Loucy (cell line): ENCODE measurements at regions not wholly inside any gene's neighbourhood (a gene's known extent, or its start where the extent isn't known, plus 50 kb on each side); places are given as distances from the start of the nearest gene placed in this dataset.

Experiments used
- H2AFZ ChIP-seq: fragments of 200-600 bp; sonication (generic); 2 replicates; pipeline ENCODE4 v1.6.0; 2016; ENCODE audit warnings: antibody characterized with exemption, mild to moderate bottlenecking, low read length, moderate library complexity
- H3F3A ChIP-seq: fragments of 200-600 bp; 2 replicates; pipeline ENCODE4 v1.6.0; 2016; ENCODE audit warnings: antibody characterized with exemption, low read depth, mild to moderate bottlenecking
- H3K27me3 ChIP-seq: fragments of 200-600 bp; sonication (generic); 2 replicates; pipeline ENCODE4 v1.6.1; 2014; ENCODE audit warnings: low read length, mild to moderate bottlenecking; ENCODE audit not compliant: insufficient read depth, poor library complexity, severe bottlenecking
- H3K36me3 ChIP-seq: fragments of 200-600 bp; sonication (generic); 2 replicates; pipeline ENCODE4 v1.6.1; 2016; ENCODE audit warnings: low read length; ENCODE audit not compliant: insufficient read depth
- H3K4me1 ChIP-seq: fragments of 200-600 bp; sonication (generic); 2 replicates; pipeline ENCODE4 v1.5.1; 2014; ENCODE audit warnings: low read length, mild to moderate bottlenecking; ENCODE audit not compliant: insufficient read depth, poor library complexity, severe bottlenecking
- H3K4me2 ChIP-seq: fragments of 200-600 bp; sonication (generic); 2 replicates; pipeline ENCODE4 v1.6.0; 2014; ENCODE audit warnings: antibody characterized with exemption, low read length, low read depth, mild to moderate bottlenecking; ENCODE audit not compliant: poor library complexity, severe bottlenecking
- H3K4me3 ChIP-seq: fragments of 200-600 bp; sonication (generic); 2 replicates; pipeline ENCODE4 v1.5.1; 2014; ENCODE audit warnings: low read length, mild to moderate bottlenecking, mixed read lengths; ENCODE audit not compliant: poor library complexity, severe bottlenecking
- H3K79me2 ChIP-seq: fragments of 200-600 bp; sonication (generic); 2 replicates; pipeline ENCODE4 v1.6.1; 2014; ENCODE audit warnings: low read length; ENCODE audit not compliant: insufficient read depth
- H3K9ac ChIP-seq: fragments of 200-600 bp; sonication (generic); 2 replicates; pipeline ENCODE4 v1.6.0; 2014; ENCODE audit warnings: mild to moderate bottlenecking, low read depth, low read length, moderate library complexity; ENCODE audit not compliant: poor library complexity, severe bottlenecking
- H3K9me2 ChIP-seq: fragments of 200-600 bp; sonication (generic); replicated peaks from 2 replicates; pipeline ENCODE4 v1.6.1; 2016; ENCODE audit warnings: low read depth, low read length, mixed read lengths
- H3K9me3 ChIP-seq: fragments of 200-600 bp; sonication (generic); 2 replicates; pipeline ENCODE4 v1.6.1; 2014; ENCODE audit warnings: mild to moderate bottlenecking, antibody characterized with exemption, low read length, low read depth; ENCODE audit not compliant: insufficient read depth
- H4K20me1 ChIP-seq: fragments of 200-600 bp; sonication (generic); 2 replicates; pipeline ENCODE4 v1.6.0; 2014; ENCODE audit warnings: antibody characterized with exemption, low read length, mild to moderate bottlenecking; ENCODE audit not compliant: insufficient read depth, poor library complexity, severe bottlenecking
- CTCF ChIP-seq: fragments of 200-600 bp; sonication (generic); conservative IDR thresholded peaks from 2 replicates; pipeline ENCODE4 v1.5.1; 2014; ENCODE audit warnings: mild to moderate bottlenecking, antibody characterized with exemption, low read length
- EZH2phosphoT487 ChIP-seq: fragments of 200-600 bp; IDR thresholded peaks from 2 replicates; pipeline ENCODE4 v1.6.1; 2018; ENCODE audit warnings: antibody characterized with exemption, mild to moderate bottlenecking, moderate library complexity, borderline replicate concordance

GRCh38 chr12:92404921-92405320 lies 259.3 kb upstream of the BTG1 start:
- Histone ChIP-seq H3K4me2 (no peak overlapping the region), H3K79me2 (no peaks in the 10 kb centered on the region), H3K27me3 (no peaks in the 10 kb centered on the region), H3F3A (no peaks in the 10 kb centered on the region), H3K4me1 (peaks cover 35% of the 10 kb centered on the region), H2AFZ (no peak overlapping the region), H3K9me3 (no peaks in the 10 kb centered on the region; the same call in 1 of the 2 replicates), H3K36me3 (no peaks in the 10 kb centered on the region), H4K20me1 (no peaks in the 10 kb centered on the region), H3K4me3 (no peak overlapping the region), H3K9ac (no peak overlapping the region), H3K9me2 (no peaks in the 10 kb centered on the region)
- TF ChIP-seq CTCF = no peak
- TF ChIP-seq EZH2phosphoT487 = no peak

GRCh38 chr12:92404259-92404894 lies 258.7 kb upstream of the BTG1 start:
- no peak overlapping the region for H2AFZ ChIP-seq

GRCh38 chr12:92403210-92404175 lies 257.8 kb upstream of the BTG1 start:
- H3K4me3 ChIP-seq = peak overlapping the region; percentile 28
- no peaks in the 10 kb centered on the region for H3F3A ChIP-seq
- peak overlapping the region; percentile 25 for H3K9ac ChIP-seq
- peaks cover 42% of the 10 kb centered on the region for H3K4me1 ChIP-seq
- no peaks in the 10 kb centered on the region for H3K27me3 ChIP-seq
- no peaks in the 10 kb centered on the region; the same call in 1 of the 2 replicates for H3K9me3 ChIP-seq
- TF ChIP-seq EZH2phosphoT487 (no peak), CTCF (no peak)
- no peak overlapping the region for H2AFZ ChIP-seq
- no peaks in the 10 kb centered on the region for H3K9me2 ChIP-seq
- peak overlapping the region; percentile 57 for H3K4me2 ChIP-seq
- H4K20me1 ChIP-seq = no peaks in the 10 kb centered on the region
- H3K36me3 ChIP-seq = no peaks in the 10 kb centered on the region
- H3K79me2 ChIP-seq = no peaks in the 10 kb centered on the region

More at GRCh38 chr12:92404259-92404894, 258.7 kb upstream of the BTG1 start:
- H3K4me3 ChIP-seq = peak overlapping the region; percentile 28
- H3K27me3 ChIP-seq = no peaks in the 10 kb centered on the region
- H3K4me2 ChIP-seq = peak overlapping the region; percentile 57
- no peaks in the 10 kb centered on the region for H3K36me3 ChIP-seq
- no peaks in the 10 kb centered on the region; the same call in 1 of the 2 replicates for H3K9me3 ChIP-seq
- TF ChIP-seq CTCF (no peak), EZH2phosphoT487 (no peak)
- H3K9ac ChIP-seq = no peak overlapping the region
- H3K9me2 ChIP-seq = no peaks in the 10 kb centered on the region
- no peaks in the 10 kb centered on the region for H4K20me1 ChIP-seq
- H3F3A ChIP-seq = no peaks in the 10 kb centered on the region
- H3K79me2 ChIP-seq = no peaks in the 10 kb centered on the region
- peaks cover 36% of the 10 kb centered on the region for H3K4me1 ChIP-seq
